Lower leg skin (tissue), 3 donors: ENCODE measurements at regions not wholly inside any gene's neighbourhood (a gene's known extent, or its start where the extent isn't known, plus 50 kb on each side); places are given as distances from the start of the nearest gene placed in this dataset.

Source experiments
- POLR2A ChIP-seq, 2 donors: fragments of 450-650 bp; IDR thresholded peaks; one replicate each; pipeline ENCODE4 v1.6.1; 2016 to 2017; ENCODE audit warnings: antibody characterized with exemption in 2 of 2, mild to moderate bottlenecking in 1 of 2, moderate library complexity in 1 of 2
- TF ChIP-seq, protein P1 (sequence below), 3 donors: fragments of 450-650 bp; IDR thresholded peaks; one replicate each; pipeline ENCODE4 v1.5.1; 2016; ENCODE audit warnings: antibody characterized with exemption in 3 of 3, mild to moderate bottlenecking in 3 of 3, moderate library complexity in 2 of 3

DNA sequence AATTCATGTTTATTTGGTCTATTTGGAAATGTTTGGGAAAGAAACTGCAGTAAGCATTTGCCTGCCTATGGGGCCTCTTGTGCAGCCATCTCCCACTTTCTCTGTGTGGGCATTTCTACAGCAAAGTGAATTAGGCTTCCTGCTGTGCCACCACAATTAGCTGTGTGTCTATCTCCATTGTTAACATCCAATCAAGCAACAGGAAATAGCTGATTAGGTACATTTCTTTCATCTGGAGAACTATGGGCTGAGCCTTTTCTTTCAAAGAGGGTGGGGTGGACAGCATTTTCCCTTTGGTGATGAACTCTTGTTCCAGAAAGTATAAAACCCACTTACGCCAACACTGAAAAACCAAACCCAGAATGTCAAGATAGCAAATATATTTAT lies 640.0 kb downstream of the ACTR3B start:
- TF ChIP-seq, protein P1, sequence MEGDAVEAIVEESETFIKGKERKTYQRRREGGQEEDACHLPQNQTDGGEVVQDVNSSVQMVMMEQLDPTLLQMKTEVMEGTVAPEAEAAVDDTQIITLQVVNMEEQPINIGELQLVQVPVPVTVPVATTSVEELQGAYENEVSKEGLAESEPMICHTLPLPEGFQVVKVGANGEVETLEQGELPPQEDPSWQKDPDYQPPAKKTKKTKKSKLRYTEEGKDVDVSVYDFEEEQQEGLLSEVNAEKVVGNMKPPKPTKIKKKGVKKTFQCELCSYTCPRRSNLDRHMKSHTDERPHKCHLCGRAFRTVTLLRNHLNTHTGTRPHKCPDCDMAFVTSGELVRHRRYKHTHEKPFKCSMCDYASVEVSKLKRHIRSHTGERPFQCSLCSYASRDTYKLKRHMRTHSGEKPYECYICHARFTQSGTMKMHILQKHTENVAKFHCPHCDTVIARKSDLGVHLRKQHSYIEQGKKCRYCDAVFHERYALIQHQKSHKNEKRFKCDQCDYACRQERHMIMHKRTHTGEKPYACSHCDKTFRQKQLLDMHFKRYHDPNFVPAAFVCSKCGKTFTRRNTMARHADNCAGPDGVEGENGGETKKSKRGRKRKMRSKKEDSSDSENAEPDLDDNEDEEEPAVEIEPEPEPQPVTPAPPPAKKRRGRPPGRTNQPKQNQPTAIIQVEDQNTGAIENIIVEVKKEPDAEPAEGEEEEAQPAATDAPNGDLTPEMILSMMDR (IDR thresholded peaks at IDR 0.05) = no peak
- TF ChIP-seq POLR2A (IDR thresholded peaks at IDR 0.05) = no peak
